ENCODE measurements at regions not wholly inside any gene's neighbourhood (a gene's known extent, or its start where the extent isn't known, plus 50 kb on each side); places are given as distances from the start of the nearest gene placed in this dataset.

GRCh38 chr5:167507463-167508233, 783.8 kb upstream of the WWC1 start:
- H3K9me3 ChIP-seq (ENCODE audit: control extremely low read depth in 1 of 3, control insufficient read depth in 2 of 3, insufficient read depth in 1 of 3, low read length in 2 of 3): no peaks in the 10 kb centered on the region
- no peaks in the 10 kb centered on the region for H3K36me3 ChIP-seq (replicated peaks in 1 of 2; ENCODE audit: control extremely low read depth in 1 of 2, control insufficient read depth in 1 of 2, extremely low read depth in 1 of 2, insufficient read depth in 2 of 2, low read length in 1 of 2)
- POLR2A ChIA-PET: no interaction called here
- DNase-seq (no peak), ATAC-seq (ENCODE audit: low read depth) (no peak)
- intact Hi-C loops (cut with micrococcal nuclease): no loop called here
- Mint-ChIP-seq H3K4me1 (no peaks in the 10 kb centered on the region), H3K27me3 (no peaks in the 10 kb centered on the region), H3K27ac (no peak overlapping the region), H3K9me3 (ENCODE audit: insufficient read depth) (no peaks in the 10 kb centered on the region), H3K4me3 (no peak overlapping the region)
- no peaks in the 10 kb centered on the region for H4K20me1 ChIP-seq (ENCODE audit: control insufficient read depth, insufficient read depth, low read length, poor library complexity, severe bottlenecking)
- 50% methylated on average over 1 of the region's 4 CpGs for WGBS (ENCODE audit: insufficient coverage)
- no peak overlapping the region for H3K27ac ChIP-seq (ENCODE audit: low read length in 2 of 2)
- no peak overlapping the region for H2AFZ ChIP-seq (ENCODE audit: insufficient read depth, low read depth, low read length, poor library complexity, severe bottlenecking)
- H3K27me3 ChIP-seq (replicated peaks in 1 of 4; ENCODE audit: control extremely low read depth in 1 of 4, control insufficient read depth in 3 of 4, insufficient read depth in 4 of 4, low read length in 3 of 4): no peaks in the 10 kb centered on the region
- CTCF ChIA-PET: no interaction called here
- H3K4me1 ChIP-seq (ENCODE audit: control insufficient read depth in 2 of 2, insufficient read depth in 2 of 2, low read length in 2 of 2): no peaks in the 10 kb centered on the region
- no peak overlapping the region for H3K9ac ChIP-seq (ENCODE audit: low read length)
- H3K4me3 ChIP-seq (ENCODE audit: control extremely low read depth in 1 of 5, extremely low read depth in 1 of 5, insufficient read depth in 1 of 5, low read depth in 2 of 5, low read length in 4 of 5): no peak overlapping the region
- no peaks in the 10 kb centered on the region for H3K79me2 ChIP-seq (ENCODE audit: control insufficient read depth, insufficient read depth, low read length)
- TF ChIP-seq CTCF (IDR thresholded peaks at IDR 0.05): no peak
- no peak overlapping the region for H3K4me2 ChIP-seq (replicated peaks; ENCODE audit: low read depth, low read length, poor library complexity, severe bottlenecking)

DNA sequence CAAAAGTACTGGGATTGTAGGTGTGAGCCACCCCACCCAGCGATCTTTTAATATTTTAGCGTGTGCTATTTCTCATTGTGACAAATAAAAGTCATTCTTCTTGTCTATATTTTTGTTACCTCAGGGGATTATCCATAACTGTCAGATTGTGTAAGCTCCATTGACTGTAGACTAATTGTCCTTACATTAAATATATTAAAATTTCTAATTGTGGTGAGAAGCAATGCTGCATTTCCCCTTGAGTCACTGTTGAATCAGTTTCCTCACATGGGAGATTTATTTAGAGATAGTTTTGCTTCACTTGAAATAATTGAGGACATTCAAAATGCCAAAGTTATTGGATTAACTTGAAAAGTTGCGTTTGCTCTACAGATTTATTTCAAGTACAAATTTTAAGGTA, 782.4 kb upstream of the WWC1 start:
- DNase-seq: no peak
- H4K20me1 ChIP-seq (ENCODE audit: control insufficient read depth, insufficient read depth, low read length, poor library complexity, severe bottlenecking): no peaks in the 10 kb centered on the region
- ATAC-seq (ENCODE audit: low read depth): no peak
- intact Hi-C loops (cut with micrococcal nuclease): no loop called here
- ChIA-PET CTCF (no interaction called here), POLR2A (no interaction called here)
- no peaks in the 10 kb centered on the region for H3K79me2 ChIP-seq (ENCODE audit: control insufficient read depth, insufficient read depth, low read length)
- H3K27me3 Mint-ChIP-seq: no peaks in the 10 kb centered on the region
- TF ChIP-seq EZH2 (IDR thresholded peaks at IDR 0.05; ENCODE audit: borderline replicate concordance, insufficient read depth, low read depth, low read length, poor library complexity, severe bottlenecking): no peak
- TF ChIP-seq CTCF (IDR thresholded peaks at IDR 0.05): no peak
- no CpG with 5 or more reads among the region's 3 CpGs for WGBS (ENCODE audit: insufficient coverage)
- H3K27ac Mint-ChIP-seq: no peak overlapping the region
- H3K27me3 ChIP-seq (replicated peaks in 1 of 4; ENCODE audit: control extremely low read depth in 1 of 4, control insufficient read depth in 3 of 4, insufficient read depth in 4 of 4, low read length in 3 of 4): no peaks in the 10 kb centered on the region
- no peaks in the 10 kb centered on the region for H3K4me1 ChIP-seq (ENCODE audit: control insufficient read depth in 2 of 2, insufficient read depth in 2 of 2, low read length in 2 of 2)
- no peak overlapping the region for H3K9ac ChIP-seq (ENCODE audit: low read length)
- no peak overlapping the region for H3K27ac ChIP-seq (ENCODE audit: low read length in 2 of 2)
- H3K4me2 ChIP-seq (replicated peaks; ENCODE audit: low read depth, low read length, poor library complexity, severe bottlenecking): no peak overlapping the region
- no peaks in the 10 kb centered on the region for H3K9me3 ChIP-seq (ENCODE audit: control extremely low read depth in 1 of 3, control insufficient read depth in 2 of 3, insufficient read depth in 1 of 3, low read length in 2 of 3)
- no peak overlapping the region for H2AFZ ChIP-seq (ENCODE audit: insufficient read depth, low read depth, low read length, poor library complexity, severe bottlenecking)
- no peaks in the 10 kb centered on the region for H3K36me3 ChIP-seq (replicated peaks in 1 of 2; ENCODE audit: control extremely low read depth in 1 of 2, control insufficient read depth in 1 of 2, extremely low read depth in 1 of 2, insufficient read depth in 2 of 2, low read length in 1 of 2)
- no peaks in the 10 kb centered on the region for H3K4me1 Mint-ChIP-seq
- H3K4me3 Mint-ChIP-seq: no peak overlapping the region
- H3K4me3 ChIP-seq (ENCODE audit: control extremely low read depth in 1 of 5, extremely low read depth in 1 of 5, insufficient read depth in 1 of 5, low read depth in 2 of 5, low read length in 4 of 5): no peak overlapping the region
- peaks cover 2% of the 10 kb centered on the region for H3K9me3 Mint-ChIP-seq (ENCODE audit: insufficient read depth)
